Mesendoderm (in vitro differentiated cells): ENCODE measurements at regions not wholly inside any gene's neighbourhood (a gene's known extent, or its start where the extent isn't known, plus 50 kb on each side); places are given as distances from the start of the nearest gene placed in this dataset.

Experiments used
- DNase-seq: peaks from one replicate; pipeline ENCODE4 v3.0.0; 2013
- H2AK5ac ChIP-seq: 2 replicates; pipeline ENCODE4 v1.6.1; 2013; ENCODE audit warnings: low read length, inconsistent platforms
- H2BK120ac ChIP-seq: 2 replicates; pipeline ENCODE4 v1.6.1; 2013; ENCODE audit warnings: low read depth, mild to moderate bottlenecking, low read length, moderate library complexity, mixed read lengths
- H2BK15ac ChIP-seq: replicated peaks from 2 replicates; pipeline ENCODE4 v1.6.1; 2013; ENCODE audit warnings: low read depth, mild to moderate bottlenecking, moderate library complexity
- H2BK5ac ChIP-seq: 2 replicates; pipeline ENCODE4 v1.6.1; 2013; ENCODE audit warnings: low read length, inconsistent platforms
- H3K18ac ChIP-seq: 2 replicates; pipeline ENCODE4 v1.6.1; 2013; ENCODE audit warnings: mild to moderate bottlenecking, low read length, mixed read lengths
- H3K23ac ChIP-seq: one replicate; pipeline ENCODE4 v1.6.1; 2013; ENCODE audit warnings: low read length
- H3K27ac ChIP-seq: 2 replicates; pipeline ENCODE4 v1.5.1; 2013; ENCODE audit warnings: low read depth, mild to moderate bottlenecking, inconsistent platforms, low read length, moderate library complexity
- H3K27me3 ChIP-seq: 2 replicates; pipeline ENCODE4 v1.6.1; 2013; ENCODE audit warnings: low read length, control low read depth, mild to moderate bottlenecking, inconsistent platforms; ENCODE audit not compliant: insufficient read depth, poor library complexity
- H3K36me3 ChIP-seq: 2 replicates; pipeline ENCODE4 v1.6.1; 2013; ENCODE audit warnings: low read length, inconsistent platforms; ENCODE audit not compliant: control insufficient read depth, insufficient read depth
- H3K4ac ChIP-seq: one replicate; pipeline ENCODE4 v1.6.1; 2013; ENCODE audit warnings: low read depth, mild to moderate bottlenecking, low read length, moderate library complexity
- H3K4me1 ChIP-seq: 2 replicates; pipeline ENCODE4 v1.6.1; 2013; ENCODE audit warnings: low read depth, low read length, inconsistent platforms; ENCODE audit not compliant: control insufficient read depth
- H3K4me2 ChIP-seq: 2 replicates; pipeline ENCODE4 v1.6.1; 2013; ENCODE audit warnings: low read length
- H3K4me3 ChIP-seq: 2 replicates; pipeline ENCODE4 v1.5.1; 2013; ENCODE audit warnings: mild to moderate bottlenecking, low read length
- H3K56ac ChIP-seq: one replicate; pipeline ENCODE4 v1.6.1; 2013; ENCODE audit warnings: low read length
- H3K79me1 ChIP-seq: 2 replicates; pipeline ENCODE4 v1.6.1; 2013; ENCODE audit warnings: low read length, inconsistent platforms
- H3K79me2 ChIP-seq: 2 replicates; pipeline ENCODE4 v1.6.1; 2013; ENCODE audit warnings: mild to moderate bottlenecking, low read length; ENCODE audit not compliant: control insufficient read depth, insufficient read depth
- H3K9ac ChIP-seq: 2 replicates; pipeline ENCODE4 v1.6.1; 2013; ENCODE audit warnings: low read length, inconsistent platforms
- H4K5ac ChIP-seq: one replicate; pipeline ENCODE4 v1.6.1; 2013; ENCODE audit warnings: low read length
- H4K8ac ChIP-seq: one replicate; pipeline ENCODE4 v1.6.1; 2013; ENCODE audit warnings: low read depth, mild to moderate bottlenecking, control low read depth, low read length, moderate library complexity
- WGBS: extraction: QIAGEN DNeasy Blood & Tissue Kit; methylation state at CpG from one replicate; pipeline ENCODE4 v1.1.7; 2013; ENCODE audit warnings: low lambda C conversion rate, missing lambda C conversion rate; ENCODE audit not compliant: insufficient coverage; ENCODE audit errors: extremely low coverage; 5-methylcytosine and 5-hydroxymethylcytosine counted together

DNA sequence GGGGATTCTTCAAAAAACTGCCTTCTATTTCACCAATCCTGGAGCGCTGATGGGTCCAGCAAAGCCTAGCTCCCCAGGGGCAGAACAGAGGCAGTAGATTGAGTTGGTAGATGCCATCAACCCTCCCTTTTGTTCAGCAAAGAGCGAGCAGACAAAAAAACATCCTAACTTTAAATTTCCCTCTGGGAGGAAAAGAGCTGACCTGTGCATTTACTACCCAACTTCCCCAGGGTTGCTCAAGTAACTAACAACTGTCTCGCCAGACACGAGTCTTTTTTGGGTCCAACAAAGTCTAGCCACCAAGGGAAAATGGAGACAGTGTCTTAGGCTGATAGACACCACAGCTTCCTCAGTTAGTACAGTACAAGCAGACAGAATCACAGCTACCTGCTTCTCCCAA lies 476.3 kb upstream of the GRIA1 start:
- no peak overlapping the region for H4K8ac ChIP-seq
- H4K5ac ChIP-seq = no peak overlapping the region
- H3K27me3 ChIP-seq = no peaks in the 10 kb centered on the region
- H3K79me2 ChIP-seq = no peaks in the 10 kb centered on the region
- no peak for DNase-seq
- no peak overlapping the region for H2BK5ac ChIP-seq
- no peak overlapping the region for H3K27ac ChIP-seq
- H3K23ac ChIP-seq = no peak overlapping the region
- no peak overlapping the region for H3K4me3 ChIP-seq
- H3K18ac ChIP-seq = no peak overlapping the region
- WGBS = no CpG with 5 or more reads among the region's 4 CpGs
- H2BK15ac ChIP-seq = no peak overlapping the region
- no peak overlapping the region for H3K4ac ChIP-seq
- no peak overlapping the region for H3K9ac ChIP-seq
- H3K79me1 ChIP-seq = no peaks in the 10 kb centered on the region
- no peak overlapping the region for H2AK5ac ChIP-seq
- H3K36me3 ChIP-seq = no peaks in the 10 kb centered on the region
- H3K4me2 ChIP-seq = no peak overlapping the region
- no peak overlapping the region for H3K56ac ChIP-seq
- H3K4me1 ChIP-seq = no peaks in the 10 kb centered on the region
- no peak overlapping the region for H2BK120ac ChIP-seq

- H3K4me2 ChIP-seq = no peak overlapping the region
- H3K4ac ChIP-seq = no peak overlapping the region
- H2BK15ac ChIP-seq = no peak overlapping the region
- no peaks in the 10 kb centered on the region for H3K36me3 ChIP-seq
- no peak overlapping the region for H3K27ac ChIP-seq
- no peak overlapping the region for H3K23ac ChIP-seq
- no peaks in the 10 kb centered on the region for H3K79me1 ChIP-seq
- H2BK5ac ChIP-seq = no peak overlapping the region
- no peak overlapping the region for H3K9ac ChIP-seq
- H2BK120ac ChIP-seq = no peak overlapping the region
- H3K79me2 ChIP-seq = no peaks in the 10 kb centered on the region
- H3K4me3 ChIP-seq = no peak overlapping the region
- H3K27me3 ChIP-seq = no peaks in the 10 kb centered on the region
- H2AK5ac ChIP-seq = no peak overlapping the region
- WGBS = no CpG with 5 or more reads among the region's 4 CpGs
- no peak overlapping the region for H3K18ac ChIP-seq
- H3K4me1 ChIP-seq = no peaks in the 10 kb centered on the region
- no peak overlapping the region for H4K8ac ChIP-seq
- no peak overlapping the region for H4K5ac ChIP-seq
- DNase-seq = no peak
- H3K56ac ChIP-seq = no peak overlapping the region
These were observed 472.3 kb upstream of the GRIA1 start for GRCh38 chr5:153018121-153018520.

DNA sequence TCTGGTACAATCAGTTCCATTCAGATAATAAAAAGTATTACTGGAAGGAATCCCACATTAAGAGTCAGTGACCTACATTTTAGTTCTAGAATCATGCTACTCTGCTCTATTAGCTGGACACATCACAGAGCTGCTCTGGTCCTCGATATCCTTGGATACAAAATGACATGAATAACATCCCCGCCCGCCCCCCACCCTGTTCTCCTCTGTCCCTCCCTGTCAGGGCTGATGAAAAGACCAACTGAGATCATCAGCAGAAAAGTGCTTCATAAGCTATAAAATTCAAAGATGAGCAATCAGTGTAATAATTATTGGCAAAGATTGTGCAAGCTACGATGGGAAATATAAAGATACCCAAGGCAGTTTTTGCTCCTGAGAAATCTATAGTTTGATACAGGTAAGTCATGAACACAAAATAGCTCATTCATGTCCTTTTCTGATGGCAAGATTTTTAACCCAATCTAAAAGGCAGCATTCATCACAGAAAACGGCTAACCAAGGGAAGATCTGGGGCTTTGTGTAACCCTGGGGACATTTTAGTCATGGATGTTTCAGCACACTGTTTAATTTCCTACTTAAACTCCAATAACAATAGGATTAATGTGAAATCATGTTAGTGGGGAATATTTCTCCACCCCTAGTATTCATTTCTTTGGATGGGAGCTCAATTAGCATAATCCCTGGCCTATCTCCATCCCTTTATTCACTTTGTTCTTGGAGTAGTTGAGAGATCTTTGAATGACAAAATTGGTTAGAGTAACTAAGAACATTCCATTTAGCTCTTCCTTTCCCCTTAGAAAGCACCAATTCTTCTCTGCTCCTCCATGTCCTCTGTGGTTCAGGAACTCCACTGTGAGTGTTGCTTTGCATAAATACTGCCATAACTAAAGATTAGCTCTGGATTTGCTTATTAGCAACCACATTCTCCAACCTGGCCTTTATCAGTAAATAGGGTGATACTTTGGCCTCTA lies 459.4 kb upstream of the GRIA1 start:
- H3K79me1 ChIP-seq = no peaks in the 10 kb centered on the region

GRCh38 chr5:153039501-153039900 lies 451.0 kb upstream of the GRIA1 start:
- H3K18ac ChIP-seq = no peak overlapping the region
- H3K36me3 ChIP-seq = no peaks in the 10 kb centered on the region
- no peak overlapping the region for H3K56ac ChIP-seq
- H4K5ac ChIP-seq = no peak overlapping the region
- H3K27ac ChIP-seq = no peak overlapping the region
- no peak overlapping the region for H3K4me3 ChIP-seq
- H2BK120ac ChIP-seq = no peak overlapping the region
- H4K8ac ChIP-seq = no peak overlapping the region
- no peaks in the 10 kb centered on the region for H3K4me1 ChIP-seq
- H3K79me1 ChIP-seq = no peaks in the 10 kb centered on the region
- no peak overlapping the region for H2AK5ac ChIP-seq
- no peak for DNase-seq
- no peaks in the 10 kb centered on the region for H3K79me2 ChIP-seq
- H3K4me2 ChIP-seq = no peak overlapping the region
- no peak overlapping the region for H3K23ac ChIP-seq
- WGBS = no CpG with 5 or more reads among the region's 3 CpGs
- H2BK15ac ChIP-seq = no peak overlapping the region
- no peak overlapping the region for H3K4ac ChIP-seq
- no peak overlapping the region for H3K9ac ChIP-seq
- no peaks in the 10 kb centered on the region for H3K27me3 ChIP-seq
- no peak overlapping the region for H2BK5ac ChIP-seq

More for the DNA sequence above, 459.4 kb upstream of the GRIA1 start:
- Histone ChIP-seq H3K4me1 (no peaks in the 10 kb centered on the region), H4K5ac (no peak overlapping the region), H2BK120ac (no peak overlapping the region), H3K18ac (no peak overlapping the region), H3K79me2 (no peaks in the 10 kb centered on the region), H3K27ac (no peak overlapping the region), H3K4me2 (no peak overlapping the region), H3K36me3 (no peaks in the 10 kb centered on the region), H3K4me3 (no peak overlapping the region), H2AK5ac (no peak overlapping the region), H3K9ac (no peak overlapping the region), H3K56ac (no peak overlapping the region), H3K27me3 (no peaks in the 10 kb centered on the region), H3K23ac (no peak overlapping the region), H4K8ac (no peak overlapping the region), H2BK15ac (no peak overlapping the region), H3K4ac (no peak overlapping the region), H2BK5ac (no peak overlapping the region)
- DNase-seq = no peak
- WGBS = no CpG with 5 or more reads among the region's 5 CpGs

DNA sequence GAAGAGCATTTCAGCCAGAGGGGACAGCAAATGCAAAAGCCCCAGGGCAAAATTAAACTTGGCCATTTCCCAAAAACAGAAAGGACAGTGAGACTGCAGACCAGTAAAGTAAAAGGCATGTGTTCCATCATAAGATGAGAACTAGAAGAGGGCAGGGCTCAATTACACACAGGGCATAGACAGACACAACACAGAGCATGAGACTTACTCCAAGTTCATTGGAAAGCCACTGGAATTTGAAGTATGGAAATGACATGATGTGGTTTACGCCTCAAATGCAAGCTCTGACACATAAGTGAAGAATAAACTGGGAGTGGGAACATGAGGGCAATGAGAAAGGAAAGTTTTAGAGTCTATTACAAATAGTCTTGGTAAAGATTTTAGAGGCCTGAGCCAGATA lies 446.6 kb upstream of the GRIA1 start:
- no peak overlapping the region for H3K4ac ChIP-seq
- H3K36me3 ChIP-seq = no peaks in the 10 kb centered on the region
- no peak overlapping the region for H4K8ac ChIP-seq
- no peak overlapping the region for H4K5ac ChIP-seq
- no peak overlapping the region for H2BK120ac ChIP-seq
- no peaks in the 10 kb centered on the region for H3K27me3 ChIP-seq
- no peak overlapping the region for H3K4me2 ChIP-seq
- H3K9ac ChIP-seq = no peak overlapping the region
- H3K4me3 ChIP-seq = no peak overlapping the region
- no peak overlapping the region for H2AK5ac ChIP-seq
- no peak overlapping the region for H3K27ac ChIP-seq
- H3K79me2 ChIP-seq = no peaks in the 10 kb centered on the region
- no peak overlapping the region for H3K56ac ChIP-seq
- no peak overlapping the region for H3K18ac ChIP-seq
- H2BK15ac ChIP-seq = no peak overlapping the region
- H3K79me1 ChIP-seq = no peaks in the 10 kb centered on the region
- no CpG with 5 or more reads among the region's 1 CpG for WGBS
- H2BK5ac ChIP-seq = no peak overlapping the region
- H3K23ac ChIP-seq = no peak overlapping the region
- DNase-seq = no peak
- H3K4me1 ChIP-seq = no peaks in the 10 kb centered on the region
